ENCODE measurements at regions not wholly inside any gene's neighbourhood (a gene's known extent, or its start where the extent isn't known, plus 50 kb on each side); places are given as distances from the start of the nearest gene placed in this dataset.
A peak's percentile ranks its signal among the peaks of the same experiment; 100 is the strongest.

DNA sequence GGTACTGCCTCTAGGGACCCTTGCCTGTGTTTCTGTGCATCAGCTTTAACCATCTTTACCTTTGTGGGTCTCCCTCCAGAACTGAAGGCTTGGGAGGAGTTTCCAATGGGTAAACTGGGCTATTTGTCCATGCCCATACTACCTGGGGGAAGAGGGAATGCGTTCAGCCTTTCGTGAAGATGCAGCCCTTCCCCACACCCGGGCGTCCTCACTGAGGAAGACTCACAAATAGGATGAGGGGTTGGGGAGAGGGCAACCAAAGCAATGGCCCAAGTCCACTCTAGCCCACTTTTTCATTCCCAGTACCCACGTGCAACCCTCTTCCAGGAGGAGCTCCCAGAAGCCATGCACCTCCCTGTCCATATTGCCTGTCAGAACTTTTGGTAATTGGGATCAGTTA lies 61.8 kb upstream of the ADA2 start:
- no peaks in the 10 kb centered on the region for H3K79me2 ChIP-seq (ENCODE audit: insufficient read depth, low read length)
- H3K4me1 ChIP-seq (ENCODE audit: insufficient read depth, low read length, severe bottlenecking): peaks cover 15% of the 10 kb centered on the region
- H4K20me1 ChIP-seq (ENCODE audit: insufficient read depth, low read length): no peaks in the 10 kb centered on the region
- no peak overlapping the region for H2AFZ ChIP-seq (ENCODE audit: low read length)
- no peaks in the 10 kb centered on the region for H3K27me3 ChIP-seq (ENCODE audit: insufficient read depth, low read length)
- H3K4me2 ChIP-seq (ENCODE audit: low read length): no peak overlapping the region
- no peaks in the 10 kb centered on the region for H3K9me3 ChIP-seq (ENCODE audit: low read length)
- no peaks in the 10 kb centered on the region for H3F3A ChIP-seq (ENCODE audit: insufficient read depth, low read length)
- no peak overlapping the region for H3K4me3 ChIP-seq (ENCODE audit: low read depth, low read length, poor library complexity, severe bottlenecking)
- H3K9me2 ChIP-seq (ENCODE audit: low read depth, low read length): no peaks in the 10 kb centered on the region
- H3K36me3 ChIP-seq (ENCODE audit: insufficient read depth, low read length): no peaks in the 10 kb centered on the region
- no peak overlapping the region for H3K27ac ChIP-seq (ENCODE audit: low read depth, low read length, poor library complexity, severe bottlenecking)
- no peak for TF ChIP-seq EZH2 (IDR thresholded peaks at IDR 0.05; ENCODE audit: borderline replicate concordance, low read length)
- TF ChIP-seq, protein P1, sequence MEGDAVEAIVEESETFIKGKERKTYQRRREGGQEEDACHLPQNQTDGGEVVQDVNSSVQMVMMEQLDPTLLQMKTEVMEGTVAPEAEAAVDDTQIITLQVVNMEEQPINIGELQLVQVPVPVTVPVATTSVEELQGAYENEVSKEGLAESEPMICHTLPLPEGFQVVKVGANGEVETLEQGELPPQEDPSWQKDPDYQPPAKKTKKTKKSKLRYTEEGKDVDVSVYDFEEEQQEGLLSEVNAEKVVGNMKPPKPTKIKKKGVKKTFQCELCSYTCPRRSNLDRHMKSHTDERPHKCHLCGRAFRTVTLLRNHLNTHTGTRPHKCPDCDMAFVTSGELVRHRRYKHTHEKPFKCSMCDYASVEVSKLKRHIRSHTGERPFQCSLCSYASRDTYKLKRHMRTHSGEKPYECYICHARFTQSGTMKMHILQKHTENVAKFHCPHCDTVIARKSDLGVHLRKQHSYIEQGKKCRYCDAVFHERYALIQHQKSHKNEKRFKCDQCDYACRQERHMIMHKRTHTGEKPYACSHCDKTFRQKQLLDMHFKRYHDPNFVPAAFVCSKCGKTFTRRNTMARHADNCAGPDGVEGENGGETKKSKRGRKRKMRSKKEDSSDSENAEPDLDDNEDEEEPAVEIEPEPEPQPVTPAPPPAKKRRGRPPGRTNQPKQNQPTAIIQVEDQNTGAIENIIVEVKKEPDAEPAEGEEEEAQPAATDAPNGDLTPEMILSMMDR (IDR thresholded peaks at IDR 0.05; ENCODE audit: low read length): no peak
- H3K9ac ChIP-seq (ENCODE audit: low read length): no peak overlapping the region

DNA sequence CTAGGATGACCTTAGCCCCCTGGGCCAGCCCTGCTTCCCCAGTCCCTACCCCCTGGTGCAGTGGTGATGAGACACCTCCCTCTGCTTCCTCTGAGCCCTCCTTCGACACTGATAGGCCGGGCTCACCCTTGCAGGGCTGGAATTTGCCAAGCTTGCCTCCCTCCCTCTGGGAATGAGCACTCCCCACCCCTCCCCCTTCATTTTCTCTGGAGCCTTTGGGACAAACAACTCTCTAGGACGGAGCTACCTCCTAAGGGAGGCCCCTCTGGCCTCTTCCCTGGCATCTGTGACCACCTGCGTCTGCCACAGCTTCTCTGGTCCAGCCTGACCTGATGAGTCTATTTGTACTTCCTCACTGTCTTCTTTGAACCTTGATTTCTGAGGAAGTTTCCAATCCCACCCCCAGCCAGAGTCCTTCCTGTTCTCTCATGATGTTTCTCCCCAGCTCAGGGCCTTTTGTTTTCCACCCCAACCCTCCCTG lies 53.3 kb upstream of the ADA2 start:
- TF ChIP-seq, protein P1 (IDR thresholded peaks at IDR 0.05; ENCODE audit: low read length): no peak
- TF ChIP-seq EZH2 (IDR thresholded peaks at IDR 0.05; ENCODE audit: borderline replicate concordance, low read length): no peak
- Histone ChIP-seq H2AFZ (ENCODE audit: low read length) (no peak overlapping the region), H3K9ac (ENCODE audit: low read length) (no peak overlapping the region)

DNA sequence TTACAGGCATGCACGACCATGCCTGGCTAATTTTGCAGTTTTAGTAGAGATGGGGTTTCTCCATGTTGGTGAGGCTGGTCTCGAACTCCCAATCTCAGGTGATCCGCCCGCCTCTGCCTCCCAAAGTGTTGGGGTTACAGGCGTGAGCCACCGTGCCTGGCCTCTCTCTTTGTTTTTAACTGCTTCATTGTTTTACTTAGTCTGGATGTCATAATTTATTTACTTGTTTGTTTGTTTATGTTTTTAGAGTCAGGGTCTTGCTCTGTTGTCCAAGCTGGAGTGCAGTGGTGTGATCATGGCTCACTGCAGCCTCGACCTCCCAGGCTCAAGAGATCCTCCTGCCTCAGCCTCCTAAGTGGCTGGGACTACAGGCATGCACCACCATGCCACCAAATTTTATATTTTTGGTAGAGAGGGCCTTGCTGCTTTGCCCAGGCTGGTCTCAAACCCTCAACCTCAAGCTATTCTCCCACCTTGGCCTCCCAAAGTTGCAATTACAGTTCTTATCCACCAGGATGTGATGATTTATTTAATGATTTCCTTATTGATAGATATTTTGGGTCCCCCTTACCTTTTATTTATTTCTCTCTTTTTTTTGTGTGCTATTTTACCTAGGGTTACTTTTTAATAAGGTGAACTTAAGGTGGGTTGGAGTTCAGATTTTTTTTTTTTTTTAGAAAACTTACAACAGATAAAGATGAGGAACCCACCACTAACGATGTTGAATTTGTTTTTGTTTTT lies 52.6 kb upstream of the ADA2 start:
- Histone ChIP-seq H3K9ac (ENCODE audit: low read length) (no peak overlapping the region), H3K9me3 (ENCODE audit: low read length) (no peaks in the 10 kb centered on the region), H3K36me3 (ENCODE audit: insufficient read depth, low read length) (no peaks in the 10 kb centered on the region), H3K4me1 (ENCODE audit: insufficient read depth, low read length, severe bottlenecking) (peaks cover 48% of the 10 kb centered on the region), H3K79me2 (ENCODE audit: insufficient read depth, low read length) (no peaks in the 10 kb centered on the region), H4K20me1 (ENCODE audit: insufficient read depth, low read length) (no peaks in the 10 kb centered on the region), H2AFZ (ENCODE audit: low read length) (no peak overlapping the region), H3K27ac (ENCODE audit: low read depth, low read length, poor library complexity, severe bottlenecking) (peak overlapping the region; percentile 84), H3F3A (ENCODE audit: insufficient read depth, low read length) (no peaks in the 10 kb centered on the region), H3K4me2 (ENCODE audit: low read length) (no peak overlapping the region), H3K9me2 (ENCODE audit: low read depth, low read length) (no peaks in the 10 kb centered on the region), H3K27me3 (ENCODE audit: insufficient read depth, low read length) (no peaks in the 10 kb centered on the region), H3K4me3 (ENCODE audit: low read depth, low read length, poor library complexity, severe bottlenecking) (no peak overlapping the region)
- TF ChIP-seq, protein P1 (IDR thresholded peaks at IDR 0.05; ENCODE audit: low read length): no peak; the same call in 1 of the 2 replicates
- no peak for TF ChIP-seq EZH2 (IDR thresholded peaks at IDR 0.05; ENCODE audit: borderline replicate concordance, low read length)

More for the DNA sequence above, 53.3 kb upstream of the ADA2 start:
- Histone ChIP-seq H3K27ac (ENCODE audit: low read depth, low read length, poor library complexity, severe bottlenecking) (peak overlapping the region; percentile 84), H3K9me3 (ENCODE audit: low read length) (no peaks in the 10 kb centered on the region), H4K20me1 (ENCODE audit: insufficient read depth, low read length) (no peaks in the 10 kb centered on the region), H3K4me1 (ENCODE audit: insufficient read depth, low read length, severe bottlenecking) (peaks cover 45% of the 10 kb centered on the region), H3K36me3 (ENCODE audit: insufficient read depth, low read length) (no peaks in the 10 kb centered on the region), H3K27me3 (ENCODE audit: insufficient read depth, low read length) (no peaks in the 10 kb centered on the region), H3K4me3 (ENCODE audit: low read depth, low read length, poor library complexity, severe bottlenecking) (no peak overlapping the region), H3F3A (ENCODE audit: insufficient read depth, low read length) (no peaks in the 10 kb centered on the region), H3K4me2 (ENCODE audit: low read length) (no peak overlapping the region), H3K9me2 (ENCODE audit: low read depth, low read length) (no peaks in the 10 kb centered on the region), H3K79me2 (ENCODE audit: insufficient read depth, low read length) (no peaks in the 10 kb centered on the region)
